Neutrophil (primary cell): ENCODE measurements at regions not wholly inside any gene's neighbourhood (a gene's known extent, or its start where the extent isn't known, plus 50 kb on each side); places are given as distances from the start of the nearest gene placed in this dataset.

Experiments
- H3K27ac ChIP-seq: fragments of 200-600 bp; sonication (generic); 2 replicates; pipeline ENCODE4 v1.5.1; 2016; ENCODE audit warnings: mild to moderate bottlenecking, moderate library complexity
- H3K27me3 ChIP-seq: fragments of 200-600 bp; sonication (generic); 2 replicates; pipeline ENCODE4 v1.6.0; 2016; ENCODE audit warnings: mild to moderate bottlenecking
- H3K36me3 ChIP-seq: fragments of 200-600 bp; sonication (generic); 2 replicates; pipeline ENCODE4 v1.5.1; 2017
- H3K4me1 ChIP-seq, 2 experiments: fragments of 200-600 bp in 1 of 2; sonication (generic) in 1 of 2; 1 replicate in 1 of 2; 2 replicates in 1 of 2; pipeline versions ENCODE4 v1.5.1 to v1.6.1; 2013 to 2016; ENCODE audit warnings: low read depth in 1 of 2, low read length in 1 of 2, mild to moderate bottlenecking in 1 of 2, moderate library complexity in 1 of 2; ENCODE audit not compliant: control insufficient read depth in 1 of 2, insufficient read depth in 1 of 2
- H3K4me3 ChIP-seq, 2 experiments: fragments of 200-600 bp in 1 of 2; sonication (generic) in 1 of 2; 1 replicate in 1 of 2; 2 replicates in 1 of 2; pipeline ENCODE4 v1.5.1; 2013 to 2016; ENCODE audit warnings: low read depth in 1 of 2, low read length in 1 of 2, mild to moderate bottlenecking in 1 of 2, moderate library complexity in 1 of 2
- H3K9me3 ChIP-seq: fragments of 200-600 bp; sonication (generic); 2 replicates; pipeline ENCODE4 v1.5.1; 2016
- CTCF ChIP-seq: fragments of 200-600 bp; sonication (generic); IDR thresholded peaks from 2 replicates; pipeline ENCODE4 v1.5.1; 2016; ENCODE audit warnings: antibody characterized with exemption

GRCh38 chr3:117400303-117400702 is 690.7 kb downstream of the TUSC7 start:
- Histone ChIP-seq H3K9me3 (no peaks in the 10 kb centered on the region), H3K36me3 (no peaks in the 10 kb centered on the region), H3K27ac (no peak overlapping the region), H3K4me3 (no peak overlapping the region), H3K27me3 (no peaks in the 10 kb centered on the region), H3K4me1 (peaks cover 0 to 9% of the 10 kb centered on the region in 2 experiments)
- TF ChIP-seq CTCF = no peak

DNA sequence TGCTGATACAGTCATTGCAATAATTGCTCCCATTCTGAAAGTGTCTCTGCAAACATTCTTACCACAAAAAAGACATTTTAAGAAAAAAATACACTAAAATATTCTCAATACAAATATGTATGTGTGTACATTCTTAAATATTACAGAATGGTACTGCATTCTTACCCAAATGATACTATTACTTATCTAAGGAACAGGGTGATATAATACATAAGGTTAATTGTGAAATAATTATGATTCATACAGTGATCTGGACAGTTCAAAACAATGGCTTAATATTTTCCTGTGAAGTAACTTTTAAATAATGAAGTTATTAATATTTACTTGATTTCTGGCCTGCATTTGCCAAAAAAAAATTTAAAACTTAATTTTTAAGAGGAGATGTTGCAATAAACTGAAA is 694.6 kb downstream of the TUSC7 start:
- H3K4me1 ChIP-seq = peaks cover 0 to 9% of the 10 kb centered on the region in 2 experiments
- H3K27me3 ChIP-seq = no peaks in the 10 kb centered on the region
- no peaks in the 10 kb centered on the region for H3K9me3 ChIP-seq
- H3K4me3 ChIP-seq = no peak overlapping the region
- no peaks in the 10 kb centered on the region for H3K36me3 ChIP-seq
- TF ChIP-seq CTCF = no peak
- no peak overlapping the region for H3K27ac ChIP-seq

GRCh38 chr3:117404730-117405129 is 695.2 kb downstream of the TUSC7 start:
- no peak for TF ChIP-seq CTCF
- Histone ChIP-seq H3K4me1 (peaks cover under 1 to 15% of the 10 kb centered on the region in 2 experiments), H3K4me3 (no peak overlapping the region), H3K27me3 (no peaks in the 10 kb centered on the region), H3K9me3 (no peaks in the 10 kb centered on the region), H3K36me3 (no peaks in the 10 kb centered on the region), H3K27ac (no peak overlapping the region)

DNA sequence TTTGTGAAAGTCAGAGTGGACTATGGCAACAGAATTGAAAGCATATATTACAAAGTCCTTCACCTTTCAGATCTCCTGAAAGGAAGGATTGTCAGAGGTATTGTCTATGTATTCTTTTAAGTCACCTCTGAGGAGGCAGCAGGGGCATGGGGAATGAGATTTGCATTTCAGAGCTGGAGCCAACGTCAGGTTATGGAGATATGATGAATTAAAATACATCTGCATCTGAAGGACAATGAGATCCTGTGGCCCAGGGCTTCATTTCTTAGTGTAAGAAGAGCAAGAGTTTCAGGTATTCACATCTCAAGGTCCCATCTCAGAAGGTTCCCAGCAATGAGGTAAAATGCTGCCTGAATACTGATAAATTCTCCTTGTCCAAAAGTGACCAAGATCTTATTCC is 695.8 kb downstream of the TUSC7 start:
- Histone ChIP-seq H3K27me3 (no peaks in the 10 kb centered on the region), H3K9me3 (no peaks in the 10 kb centered on the region)
- TF ChIP-seq CTCF = no peak

DNA sequence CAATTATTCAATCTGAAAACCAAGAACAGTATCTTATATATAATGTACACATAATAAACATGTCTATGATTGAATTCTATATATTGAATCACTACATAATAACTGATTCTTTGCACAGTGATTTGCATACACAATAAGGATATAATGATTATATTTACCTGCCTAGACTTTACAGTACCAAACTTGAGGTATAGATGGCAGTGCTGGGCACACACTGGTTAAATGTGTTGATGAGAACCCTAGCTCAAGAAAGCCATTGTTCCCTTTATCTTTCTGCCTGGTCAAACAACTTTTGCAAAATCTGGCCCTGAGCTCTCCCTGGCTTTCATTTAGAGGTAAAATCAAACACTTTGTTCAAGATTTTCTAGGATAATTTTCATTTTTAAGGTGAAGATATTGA is 697.7 kb downstream of the TUSC7 start:
- no peak for TF ChIP-seq CTCF
- no peak overlapping the region for H3K27ac ChIP-seq
- no peaks in the 10 kb centered on the region for H3K27me3 ChIP-seq
- H3K4me1 ChIP-seq = peaks cover 23 to 39% of the 10 kb centered on the region in 2 experiments
- no peak overlapping the region for H3K4me3 ChIP-seq
- H3K36me3 ChIP-seq = no peaks in the 10 kb centered on the region
- H3K9me3 ChIP-seq = no peaks in the 10 kb centered on the region

More for the DNA sequence above, 695.8 kb downstream of the TUSC7 start:
- Histone ChIP-seq H3K36me3 (no peaks in the 10 kb centered on the region), H3K4me3 (no peak overlapping the region), H3K4me1 (peaks cover 6 to 21% of the 10 kb centered on the region in 2 experiments), H3K27ac (no peak overlapping the region)

DNA sequence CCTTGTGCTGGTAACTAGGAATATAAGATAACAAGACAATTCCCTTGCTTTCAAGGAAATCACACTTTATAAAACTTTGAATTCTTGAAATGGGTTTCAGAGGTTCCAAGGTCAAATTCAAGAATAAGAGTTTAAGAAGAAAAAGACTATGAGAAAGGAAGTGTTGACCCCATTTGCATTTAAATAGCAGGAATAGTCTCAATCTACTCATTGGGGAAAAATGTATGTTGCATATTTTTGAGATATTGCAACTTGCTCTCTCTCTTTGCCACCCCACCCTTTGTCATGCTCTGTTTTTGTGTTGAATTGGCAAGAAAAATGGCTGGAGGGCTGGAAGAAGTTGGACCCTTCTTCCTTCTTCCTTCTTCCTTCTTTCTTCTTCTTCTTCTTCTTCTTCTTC is 699.2 kb downstream of the TUSC7 start:
- no peak for TF ChIP-seq CTCF
- Histone ChIP-seq H3K4me3 (no peak overlapping the region), H3K27me3 (no peaks in the 10 kb centered on the region), H3K4me1 (peaks cover 28 to 45% of the 10 kb centered on the region in 2 experiments), H3K27ac (no peak overlapping the region), H3K9me3 (no peaks in the 10 kb centered on the region), H3K36me3 (no peaks in the 10 kb centered on the region)
